ENCODE measurements at regions not wholly inside any gene's neighbourhood (a gene's known extent, or its start where the extent isn't known, plus 50 kb on each side); places are given as distances from the start of the nearest gene placed in this dataset.

GRCh38 chr12:93318720-93319522 is 58.8 kb upstream of the NUDT4 start:
- no peak for DNase-seq (ENCODE audit: low read depth in 4 of 4, low spot score in 3 of 4)

- no peak for DNase-seq (ENCODE audit: low read depth in 4 of 4, low spot score in 3 of 4)
Measured at GRCh38 chr12:93319523-93320050, 58.1 kb upstream of the NUDT4 start.

DNA sequence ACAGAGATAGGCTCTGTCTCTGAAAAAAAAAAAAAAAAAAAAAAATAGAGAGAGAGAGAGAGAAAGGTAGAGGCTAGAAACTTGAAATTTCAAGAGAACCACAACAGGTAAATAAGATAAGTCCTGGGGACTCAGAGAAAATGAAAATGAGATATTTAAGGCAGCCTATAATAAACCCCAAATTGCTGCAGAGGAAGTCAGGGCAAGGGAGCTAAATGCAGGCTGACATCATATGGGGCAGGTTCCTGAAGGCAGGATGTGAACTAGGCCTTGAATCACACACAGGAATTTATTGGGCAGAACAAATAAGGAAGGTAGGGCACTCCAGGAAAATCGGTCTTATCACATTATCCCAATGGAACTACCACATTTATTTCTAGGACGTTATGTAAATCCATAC is 54.9 kb upstream of the NUDT4 start:
- no peak for DNase-seq (ENCODE audit: low read depth in 4 of 4, low spot score in 3 of 4)

- DNase-seq (ENCODE audit: low read depth in 4 of 4, low spot score in 3 of 4) = no peak
Measured at GRCh38 chr12:93323625-93324329, 53.9 kb upstream of the NUDT4 start.

- no peak for DNase-seq (ENCODE audit: low read depth in 4 of 4, low spot score in 3 of 4)
Measured at GRCh38 chr12:93325855-93326254, 51.9 kb upstream of the NUDT4 start.
